Activated CD4-positive, alpha-beta T cell treated with anti-CD3 and anti-CD28 coated beads, Interleukin-2, amount 50 U/mL, for 4 hours (primary cell): ENCODE measurements at regions not wholly inside any gene's neighbourhood (a gene's known extent, or its start where the extent isn't known, plus 50 kb on each side); places are given as distances from the start of the nearest gene placed in this dataset.
"Not testable (repeated sequence)": the region's sequence is repeated elsewhere in the genome, so short reads cannot be mapped to it uniquely, and the experiment has no call there.

Experiments used
- DNase-seq, 2 experiments: peaks; one replicate each; pipeline ENCODE4 v3.0.0-alpha.2; 2020

DNA sequence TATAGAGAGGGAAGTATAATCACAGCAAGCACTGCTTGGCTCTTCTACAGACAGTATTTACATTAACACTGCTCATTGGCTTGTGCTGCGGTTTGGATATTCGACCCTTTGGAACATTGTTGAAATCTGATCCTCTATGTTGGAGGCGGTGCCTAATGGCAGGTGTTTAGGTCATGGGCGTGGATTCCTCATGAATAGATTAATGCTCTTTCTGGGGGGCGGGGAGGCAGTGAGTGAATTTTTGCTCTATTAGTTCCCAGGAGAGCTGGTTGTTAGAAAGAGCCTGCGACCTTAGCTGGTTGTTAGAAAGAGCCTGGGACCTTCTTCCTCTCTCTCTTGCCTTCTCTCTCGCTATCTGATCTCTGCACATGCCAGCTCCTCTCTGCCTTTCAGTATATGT is 77.3 kb upstream of the SVIL start:
- no peak for DNase-seq

DNA sequence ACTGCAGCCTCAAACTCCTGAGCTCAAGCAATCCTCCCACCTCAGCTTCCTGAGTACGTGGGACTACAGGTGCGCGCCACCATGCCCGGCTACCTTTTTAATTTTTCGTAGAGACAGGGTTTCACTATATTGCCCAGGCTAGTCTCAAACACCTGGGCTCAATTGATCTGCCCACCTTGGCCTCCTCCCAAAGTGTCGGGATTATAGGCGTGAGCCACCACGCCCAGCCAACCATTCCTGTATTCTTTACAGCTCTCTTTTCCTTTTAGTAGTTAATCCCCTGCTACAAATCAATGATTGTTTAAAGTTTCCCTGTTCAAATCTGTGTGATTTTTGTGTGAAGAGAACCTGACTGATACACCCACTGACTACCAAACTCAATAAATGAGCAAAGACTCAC is 75.4 kb upstream of the SVIL start:
- DNase-seq: no peak

DNA sequence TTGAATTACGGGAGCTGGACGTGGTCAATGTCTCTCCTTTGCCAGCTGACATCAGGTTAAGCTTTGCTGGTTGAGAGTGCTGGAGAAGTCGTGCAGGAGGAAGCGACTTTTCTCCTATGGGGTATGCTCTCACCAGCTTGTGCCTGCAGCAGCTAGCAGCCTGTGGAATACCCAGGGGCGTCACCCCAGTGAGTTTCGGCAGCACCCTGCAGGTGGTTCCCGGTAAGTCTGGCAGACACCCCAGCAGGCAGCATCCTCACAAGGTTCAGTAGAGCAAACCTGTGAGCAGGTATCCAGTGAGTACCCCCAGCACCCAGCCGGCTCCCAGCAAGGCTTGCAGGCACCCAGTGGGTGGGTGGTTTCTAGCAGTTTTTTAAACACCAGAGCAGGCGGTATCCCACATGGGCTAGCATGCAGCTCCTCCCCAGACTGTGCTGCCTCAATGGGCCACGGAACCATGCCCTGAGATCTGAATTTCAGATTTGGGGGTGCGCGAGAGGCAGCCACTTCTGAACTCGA is 74.8 kb upstream of the SVIL start:
- no peak for DNase-seq

DNA sequence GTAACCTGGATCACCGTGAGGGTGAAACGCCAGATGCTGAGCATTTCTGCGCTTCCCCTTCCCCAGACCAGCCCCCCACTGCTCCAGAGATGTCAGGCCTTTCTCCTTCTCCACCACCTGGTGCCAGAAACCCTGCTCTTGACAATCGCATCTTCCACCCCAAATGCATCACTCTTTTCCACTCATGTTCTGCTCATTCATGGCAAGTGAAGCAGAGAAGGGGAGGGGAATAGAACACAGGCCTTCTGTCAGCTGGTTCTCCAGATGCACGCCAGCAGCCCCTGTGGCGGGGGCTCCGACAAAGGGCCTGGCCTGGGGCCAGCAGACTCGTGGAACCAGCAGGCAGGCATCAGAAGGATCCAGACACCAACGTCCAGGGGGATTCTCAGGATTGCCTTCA is 68.5 kb upstream of the SVIL start:
- no peak for DNase-seq

DNA sequence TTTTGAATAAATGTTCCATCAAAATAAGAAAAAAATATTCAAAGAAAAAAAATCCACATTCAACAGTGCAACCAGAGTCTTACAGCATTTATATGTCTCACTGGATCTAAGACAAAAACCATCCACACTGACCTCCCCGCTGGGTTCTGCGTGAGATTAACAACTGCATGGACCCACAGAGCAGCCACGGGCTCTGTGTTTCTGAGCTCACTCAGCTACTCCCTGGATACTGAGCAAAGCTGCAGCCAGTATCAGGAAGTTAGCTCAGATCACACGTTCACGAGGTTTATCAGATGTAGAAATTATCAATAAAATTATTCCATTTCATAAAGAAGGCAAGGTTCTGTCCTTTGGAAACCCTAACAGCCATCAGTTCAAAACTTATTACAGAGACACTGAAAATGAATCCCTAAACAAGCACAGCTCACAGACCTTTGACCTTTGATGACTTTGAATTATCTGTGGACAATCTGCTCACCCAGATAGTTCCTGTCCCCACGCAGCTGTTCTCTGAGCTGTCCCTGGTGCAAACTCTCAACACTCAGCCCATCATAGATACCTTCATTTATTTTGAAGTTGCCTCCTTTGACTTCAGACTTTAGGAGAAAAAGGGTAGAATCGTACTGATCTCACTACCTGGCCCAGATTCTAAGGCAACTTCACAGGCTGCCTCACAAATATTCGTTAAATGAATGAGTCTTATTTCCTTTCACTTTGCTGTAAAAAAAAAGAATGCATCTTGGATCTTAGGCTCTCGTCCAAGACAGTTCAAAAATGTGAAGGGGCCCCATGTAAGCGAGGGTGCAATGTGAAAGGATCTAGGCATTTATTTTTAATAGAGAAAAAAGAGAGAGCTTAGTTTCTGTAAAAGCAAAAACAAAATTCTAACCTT is 67.7 kb upstream of the SVIL start:
- DNase-seq: no peak

DNA sequence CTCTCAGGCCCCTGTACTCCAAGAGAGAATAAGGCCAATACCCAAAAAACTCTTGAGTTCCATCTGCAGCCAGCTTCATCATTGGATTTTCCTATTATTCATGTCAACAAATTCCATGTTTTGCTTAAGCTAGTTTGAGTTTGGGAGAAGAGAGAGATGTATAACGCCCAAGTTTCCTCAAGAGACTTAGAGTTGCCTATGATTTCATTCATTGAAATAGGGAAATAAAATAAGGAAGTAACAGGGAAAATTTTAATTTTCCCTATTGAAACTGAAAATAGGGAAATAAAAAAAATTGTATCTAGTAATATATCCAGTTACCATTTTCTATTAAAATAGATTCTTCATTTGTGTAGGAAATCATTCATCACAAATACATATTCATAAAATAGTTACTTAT is 66.5 kb upstream of the SVIL start:
- no peak for DNase-seq

DNA sequence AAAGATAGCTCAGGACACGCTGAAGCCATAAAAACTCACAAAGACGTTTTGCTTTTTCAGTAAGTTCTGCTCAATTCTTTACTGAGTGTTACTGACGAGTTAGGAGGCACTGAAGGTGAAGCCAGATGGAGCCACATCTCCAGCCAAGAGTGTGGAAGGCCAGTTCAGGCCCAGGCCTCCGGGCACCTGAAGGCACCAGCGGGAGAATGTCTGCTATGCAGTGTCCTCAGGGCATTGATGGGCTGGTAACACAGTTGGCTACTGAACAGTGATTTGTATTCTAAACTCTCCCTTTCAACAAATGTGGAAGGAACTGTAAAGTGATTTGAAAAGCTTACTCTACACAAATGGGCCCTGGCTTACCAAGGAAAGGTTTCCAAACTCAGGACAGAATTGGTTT is 64.8 kb upstream of the SVIL start:
- DNase-seq: no peak

DNA sequence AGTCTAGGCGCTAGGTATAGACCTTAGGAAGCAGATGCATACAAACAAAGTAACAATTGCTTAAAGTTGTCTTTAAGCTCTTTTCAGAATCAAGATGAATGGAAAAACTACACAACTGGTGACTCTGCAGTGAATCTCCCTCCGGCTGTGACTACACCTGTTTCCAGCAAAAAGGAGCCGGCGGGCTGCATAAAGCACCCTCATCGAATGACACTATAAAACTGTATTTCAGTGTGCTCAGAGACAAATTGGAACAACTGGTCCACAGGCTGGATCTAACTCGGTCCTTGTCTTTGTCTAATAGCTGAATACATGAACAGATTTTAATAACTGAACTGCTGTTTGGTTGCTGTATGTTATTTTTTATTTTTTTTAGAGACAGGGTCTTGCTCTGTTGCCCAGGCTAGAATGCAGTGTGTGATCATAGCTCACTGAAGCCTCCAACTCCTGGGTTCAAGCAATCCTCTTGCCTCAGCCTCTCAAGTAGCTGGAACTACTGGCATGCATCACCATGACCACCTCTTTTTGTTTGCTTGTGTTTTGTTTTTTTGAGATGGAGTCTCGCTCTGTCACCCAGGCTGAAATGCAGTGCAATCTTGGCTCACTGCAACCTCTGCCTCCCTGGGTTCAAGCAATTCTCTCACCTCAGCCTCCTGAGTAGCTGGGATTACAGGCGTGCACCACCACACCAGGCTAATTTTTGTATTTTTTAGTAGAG is 64.2 kb upstream of the SVIL start:
- DNase-seq: no peak

DNA sequence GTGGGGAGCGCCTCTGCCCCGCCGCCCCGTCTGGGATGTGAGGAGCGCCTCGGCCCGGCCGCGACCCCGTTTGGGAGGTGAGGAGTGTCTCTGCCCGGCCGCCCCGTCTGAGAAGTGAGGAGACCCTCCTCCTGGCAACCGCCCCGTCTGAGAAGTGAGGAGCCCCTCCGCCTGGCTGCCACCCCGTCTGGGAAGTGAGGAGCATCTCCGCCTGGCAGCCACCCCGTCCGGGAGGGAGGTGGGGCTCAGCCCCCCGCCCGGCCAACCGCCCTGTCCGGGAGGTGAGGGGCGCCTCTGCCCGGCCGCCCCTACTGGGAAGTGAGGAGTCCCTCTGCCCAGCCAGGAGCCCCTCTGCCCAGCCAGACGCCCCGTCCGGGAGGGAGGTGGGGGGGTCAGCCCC is 61.8 kb upstream of the SVIL start:
- DNase-seq: not testable (repeated sequence)

DNA sequence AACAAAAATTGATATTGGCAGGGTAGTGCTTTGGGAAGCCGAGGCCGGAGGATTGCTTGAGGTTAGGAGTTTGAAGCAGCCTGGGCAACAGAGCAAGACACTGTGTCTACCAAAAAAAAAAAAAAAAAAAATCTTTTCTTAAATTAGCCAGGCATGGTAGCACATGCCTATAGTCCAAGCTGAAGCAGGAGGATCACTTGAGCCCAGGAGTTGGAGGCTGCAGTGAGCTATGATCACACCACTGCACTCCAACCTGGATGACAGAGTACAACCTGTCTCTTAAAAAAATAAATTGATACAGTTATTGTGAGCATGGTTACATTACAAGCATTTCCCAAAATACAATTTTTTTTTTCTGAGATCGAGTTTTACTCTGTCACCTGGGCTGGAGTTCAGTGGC is 59.4 kb upstream of the SVIL start:
- no peak for DNase-seq

DNA sequence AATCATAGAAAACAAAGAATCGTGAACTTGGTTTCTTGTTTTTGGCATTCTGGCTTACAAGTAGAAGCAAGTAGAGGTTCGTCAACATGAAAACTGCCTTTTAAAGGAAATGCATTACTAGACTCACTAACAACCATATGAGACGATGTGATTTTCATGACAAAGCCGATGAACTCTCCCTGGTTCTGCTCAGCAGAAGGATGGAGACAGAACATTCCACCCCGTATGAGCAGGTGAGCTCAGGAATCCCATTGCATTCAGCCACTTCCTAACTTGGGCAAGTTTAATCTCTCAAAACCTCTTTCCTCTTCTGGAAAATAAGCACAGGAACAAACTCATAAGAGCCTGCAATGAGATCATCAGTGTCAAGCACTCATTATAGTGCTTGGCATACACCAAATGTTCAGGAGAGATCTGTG is 57.4 kb upstream of the SVIL start:
- no peak for DNase-seq

DNA sequence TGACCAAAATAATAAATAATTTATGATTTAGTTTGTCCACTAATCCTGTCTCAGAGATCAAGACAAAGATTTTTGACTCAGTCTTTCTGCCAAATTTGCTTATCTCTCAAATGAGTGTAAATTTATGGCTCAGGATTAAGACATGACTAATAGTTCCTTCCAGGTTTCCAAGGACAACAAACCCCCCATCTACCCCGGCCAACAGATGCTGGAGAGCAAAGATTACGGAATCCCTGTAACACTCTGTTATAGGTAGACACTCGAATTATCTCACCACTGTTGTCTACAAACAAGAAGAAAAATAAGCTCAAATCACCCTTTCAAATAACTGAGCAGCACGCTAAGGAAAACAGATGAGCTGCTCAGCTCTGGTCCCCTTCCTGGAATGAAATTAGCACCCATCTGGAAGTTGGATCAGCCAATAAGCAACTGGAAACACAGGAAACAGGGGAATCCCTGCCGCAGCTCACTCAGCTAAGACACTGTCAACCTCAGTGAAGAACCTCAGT is 56.8 kb upstream of the SVIL start:
- DNase-seq: no peak

DNA sequence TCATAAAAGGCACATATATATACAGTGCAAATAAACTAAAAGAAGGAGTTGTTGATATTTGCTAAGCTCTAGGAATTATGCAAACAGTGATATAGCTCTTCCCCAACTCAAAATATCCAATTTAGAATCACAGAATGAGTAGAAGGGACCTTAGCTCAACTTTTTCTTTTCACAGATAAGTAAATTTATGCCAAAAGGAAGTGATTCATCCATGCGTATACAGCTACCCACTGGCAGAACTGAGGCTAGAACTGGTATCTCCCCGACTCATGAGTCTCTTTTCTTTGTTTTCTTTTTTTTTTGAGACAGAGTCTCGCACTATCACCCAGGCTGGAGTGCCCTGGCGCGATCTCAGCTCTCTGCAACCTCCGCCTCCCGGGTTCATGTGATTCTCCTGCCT is 54.2 kb upstream of the SVIL start:
- DNase-seq: no peak

DNA sequence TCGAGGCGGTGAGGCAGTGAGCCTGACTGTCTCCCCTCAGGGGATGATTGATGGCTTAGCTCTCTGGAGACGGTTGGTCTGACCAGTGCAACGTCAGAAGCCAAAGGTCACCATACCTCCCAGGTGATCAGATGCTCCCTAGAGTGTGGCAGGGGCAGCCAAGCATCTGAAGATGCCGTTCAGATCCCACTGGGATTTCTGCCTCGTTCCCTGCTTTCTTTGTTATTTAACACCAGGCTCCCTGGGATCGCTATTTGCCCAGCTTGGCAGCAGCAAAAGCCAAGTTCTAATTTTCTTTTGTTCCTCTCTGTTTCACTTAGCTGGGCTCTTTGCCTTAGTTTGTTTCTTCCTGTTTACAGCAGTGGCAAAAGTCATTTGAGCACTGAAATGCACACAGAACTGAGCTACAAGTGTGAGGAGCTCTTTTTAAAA is 53.5 kb upstream of the SVIL start:
- no peak for DNase-seq

DNA sequence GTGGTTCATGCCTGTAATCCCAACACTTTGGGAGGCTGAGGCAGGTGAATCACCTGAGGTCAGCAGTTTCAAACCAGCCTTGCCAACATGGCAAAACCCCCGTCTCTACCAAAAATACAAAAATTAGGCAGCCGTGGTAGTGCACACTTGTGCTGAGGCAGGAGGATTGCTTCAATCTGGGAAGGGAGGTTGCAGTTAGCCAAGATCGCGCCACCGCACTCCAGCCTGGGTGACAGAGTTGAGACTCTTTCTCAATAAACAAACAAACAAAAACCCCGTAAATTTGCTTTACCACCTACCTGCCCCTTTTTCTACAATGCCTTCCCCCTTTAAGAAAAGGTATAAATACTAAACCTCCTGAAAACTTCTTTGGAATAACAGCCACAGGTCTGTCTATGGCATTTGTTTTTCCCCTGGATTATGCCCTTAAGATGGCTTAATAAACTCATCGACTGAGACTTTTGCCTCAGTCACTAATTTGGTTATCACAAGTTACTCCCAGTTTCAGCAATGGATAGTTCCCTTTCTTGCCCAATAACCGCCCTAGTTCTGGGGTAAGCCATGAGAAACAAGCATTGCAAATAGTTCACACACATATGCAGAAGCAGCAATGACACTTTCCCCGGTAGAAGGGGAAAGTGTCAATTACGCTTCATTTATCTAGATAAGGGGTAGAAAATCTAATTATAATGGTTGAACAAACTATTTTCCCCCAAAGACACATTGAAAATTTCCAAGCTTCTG is 52.8 kb upstream of the SVIL start:
- DNase-seq: no peak

DNA sequence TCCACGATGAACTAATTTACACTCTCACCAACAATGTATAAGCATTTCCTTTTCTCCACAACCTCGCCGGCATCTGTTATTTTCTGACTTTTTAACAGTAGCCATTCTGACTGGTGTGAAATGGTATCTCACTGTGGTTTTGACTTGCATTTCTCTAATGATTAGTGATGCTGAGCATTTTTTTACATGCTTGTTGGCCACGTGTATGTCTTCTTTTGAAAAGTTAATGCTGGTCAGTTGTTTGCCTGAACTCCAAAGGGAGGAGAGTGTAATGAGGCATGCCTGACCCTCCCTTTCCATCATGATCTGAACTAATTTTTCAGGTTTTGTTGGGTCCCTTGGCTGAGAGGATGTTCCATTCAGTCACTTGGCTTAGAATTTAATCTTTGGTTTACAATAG is 50.7 kb upstream of the SVIL start:
- DNase-seq: no peak
